ENCODE measurements at regions not wholly inside any gene's neighbourhood (a gene's known extent, or its start where the extent isn't known, plus 50 kb on each side); places are given as distances from the start of the nearest gene placed in this dataset.
A peak's percentile ranks its signal among the peaks of the same experiment; 100 is the strongest.

DNA sequence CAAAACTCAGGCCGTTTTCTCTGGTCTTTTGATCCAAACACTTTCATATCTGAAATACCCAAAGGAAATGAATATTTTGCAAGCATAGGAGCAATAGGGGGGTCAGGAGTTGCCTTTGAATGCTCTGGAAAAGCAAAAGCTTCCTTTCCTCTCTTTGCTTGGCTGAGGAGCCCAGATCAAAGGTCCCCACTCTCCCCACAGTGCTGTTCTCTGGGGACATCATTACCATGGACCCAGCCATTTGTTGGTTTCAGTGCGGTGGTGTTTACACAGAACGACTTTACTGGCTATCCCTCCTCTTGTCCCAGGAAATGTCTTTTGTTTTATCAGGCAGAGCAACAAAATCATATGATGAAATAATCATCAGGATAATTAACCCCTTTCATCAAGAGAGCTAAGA lies 1089.1 kb downstream of the TBC1D22A start:
- no peak for DNase-seq (ENCODE audit: low read depth, low spot score)
- in situ Hi-C loops (cut with HindIII; ENCODE audit: low pct_unique_long_range_greater_than_20kb, low sequenced_read_pairs): no loop called here

DNA sequence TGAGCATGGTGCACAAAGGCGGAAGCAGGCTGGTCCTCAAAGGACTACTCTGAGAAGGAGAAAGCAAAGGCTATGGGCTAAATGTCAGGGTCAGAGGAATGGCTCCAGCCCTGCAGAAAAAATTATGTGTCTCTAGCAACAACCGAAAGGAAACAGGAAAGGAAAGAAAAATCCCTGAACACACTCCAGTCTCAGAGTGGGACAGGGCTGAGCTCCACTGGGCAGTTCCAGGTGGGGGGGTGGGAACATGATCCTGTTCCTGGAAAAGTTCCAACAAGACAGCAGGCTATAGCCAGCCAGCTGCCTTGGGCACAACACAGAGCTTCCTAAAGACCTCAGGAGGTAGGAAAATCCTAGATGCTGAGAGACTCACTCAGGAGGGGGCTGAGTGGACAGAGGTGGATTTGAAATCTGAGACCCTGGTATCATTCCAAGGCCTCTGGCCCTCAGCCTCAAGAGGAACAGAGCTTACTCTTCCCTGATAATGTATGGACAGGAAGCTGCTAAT lies 1088.2 kb downstream of the TBC1D22A start:
- in situ Hi-C loops (cut with HindIII; ENCODE audit: low pct_unique_long_range_greater_than_20kb, low sequenced_read_pairs): no loop called here
- DNase-seq (ENCODE audit: low read depth, low spot score): no peak

DNA sequence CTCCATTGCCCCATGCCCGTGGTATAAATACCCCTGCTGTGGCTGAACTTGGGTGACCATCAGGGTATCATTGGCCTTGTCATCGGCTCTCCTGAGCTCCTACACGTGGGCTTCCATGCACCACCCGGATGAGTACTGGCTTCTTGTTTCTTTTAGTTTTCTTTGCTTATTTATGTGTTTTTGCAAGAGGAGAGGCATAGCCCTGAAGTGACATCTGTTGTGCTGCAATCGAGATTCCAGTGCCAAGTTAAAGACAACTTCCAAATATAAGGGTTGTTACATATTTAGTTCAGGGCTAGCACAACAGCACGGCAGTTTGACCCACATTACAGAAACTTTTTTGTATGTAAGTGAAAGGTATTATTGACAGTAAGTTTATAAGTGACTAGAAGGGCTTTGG lies 1087.1 kb downstream of the TBC1D22A start:
- no peak for DNase-seq (ENCODE audit: low read depth, low spot score)
- in situ Hi-C loops (cut with HindIII; ENCODE audit: low pct_unique_long_range_greater_than_20kb, low sequenced_read_pairs): no loop called here

DNA sequence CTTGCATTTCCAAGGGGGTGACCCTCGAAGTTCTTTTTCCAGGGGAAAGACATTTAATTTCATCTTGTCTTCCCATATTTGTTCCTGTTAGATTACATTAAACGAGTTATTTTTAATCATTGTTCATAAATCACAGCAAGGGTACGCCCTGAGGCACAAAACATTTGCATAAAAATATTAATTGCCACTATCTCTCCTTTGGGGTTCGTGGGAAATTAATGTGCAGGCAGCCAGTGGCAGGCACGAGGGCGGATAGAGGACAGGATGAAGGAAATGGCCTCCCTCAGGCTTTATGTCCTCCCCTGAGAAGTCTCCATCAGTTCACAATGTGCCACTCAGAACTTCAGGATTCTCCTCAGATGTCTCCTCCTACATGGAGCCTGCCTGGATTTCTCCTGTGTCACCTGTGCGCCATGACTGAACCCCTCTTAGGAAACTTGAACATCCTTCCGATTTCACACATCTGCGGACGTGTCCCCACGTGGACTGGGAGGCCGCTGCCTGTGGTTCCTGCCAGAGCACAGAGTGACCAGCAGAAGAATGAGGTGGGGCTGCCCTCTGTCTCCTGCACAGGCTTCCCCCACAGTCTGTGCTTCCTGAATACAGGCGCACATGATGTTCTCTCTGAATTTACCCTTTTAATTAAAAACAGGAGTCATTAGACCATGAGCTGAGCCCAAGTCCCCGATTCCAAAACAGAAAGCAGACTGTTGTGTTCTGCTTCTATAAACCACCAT lies 1085.9 kb downstream of the TBC1D22A start:
- in situ Hi-C loops (cut with HindIII; ENCODE audit: low pct_unique_long_range_greater_than_20kb, low sequenced_read_pairs): no loop called here
- no peak for DNase-seq (ENCODE audit: low read depth, low spot score)

DNA sequence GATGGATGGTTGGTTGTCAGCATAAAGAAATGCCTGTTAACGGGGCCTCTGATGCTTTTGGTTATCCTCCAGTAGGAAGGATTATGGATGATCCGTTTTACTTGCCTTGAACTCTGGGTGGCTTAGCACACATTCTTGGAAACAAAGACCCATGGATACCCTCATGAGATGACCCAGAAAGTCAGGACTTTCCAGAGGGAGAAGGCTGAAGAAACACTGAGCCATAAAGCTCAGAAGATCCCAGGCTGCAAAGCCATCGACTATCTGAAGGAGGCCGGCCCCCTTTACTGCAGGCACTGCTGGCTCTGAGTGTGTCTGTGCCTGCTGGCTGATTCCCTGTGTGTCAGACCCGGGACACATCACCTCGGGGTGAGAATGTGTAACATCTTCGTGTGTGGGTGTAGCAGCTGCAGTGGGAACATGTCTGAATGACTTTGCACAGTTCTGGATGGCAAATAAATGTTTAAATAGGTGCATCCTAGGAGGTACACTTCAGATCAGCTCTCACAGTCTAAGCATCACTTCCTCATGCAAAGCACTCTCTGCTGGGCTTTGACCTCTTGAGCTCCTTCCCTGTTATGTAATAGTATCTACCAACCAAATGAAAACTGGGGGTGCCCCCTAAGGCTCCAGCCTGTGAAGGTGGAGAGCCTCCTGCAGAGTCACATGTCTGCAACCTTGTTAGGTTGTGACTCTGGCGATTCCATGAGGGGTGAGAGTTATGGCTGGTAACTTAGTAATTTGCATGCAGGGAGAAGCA lies 1084.9 kb downstream of the TBC1D22A start:
- in situ Hi-C loops (cut with HindIII; ENCODE audit: low pct_unique_long_range_greater_than_20kb, low sequenced_read_pairs): no loop called here
- DNase-seq (ENCODE audit: low read depth, low spot score): no peak

DNA sequence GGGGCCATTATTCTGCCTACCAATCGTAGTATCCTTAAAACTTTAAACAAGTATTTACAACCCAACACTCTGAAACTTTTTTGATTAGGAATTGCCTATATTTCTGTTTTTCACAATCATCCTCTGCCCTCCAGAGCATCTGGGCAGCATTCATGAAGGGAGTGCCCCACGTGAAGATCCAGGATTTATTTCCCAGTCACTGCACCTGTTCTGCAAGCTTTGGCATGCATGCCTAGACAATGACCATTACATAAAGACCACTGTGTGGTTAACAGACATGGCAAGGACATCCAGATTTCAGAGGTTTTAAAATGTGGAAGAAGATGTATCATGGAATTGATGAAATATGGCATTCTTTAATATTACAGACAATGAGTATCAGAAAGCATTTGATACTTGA lies 1083.8 kb downstream of the TBC1D22A start:
- in situ Hi-C loops (cut with HindIII; ENCODE audit: low pct_unique_long_range_greater_than_20kb, low sequenced_read_pairs): no loop called here
- DNase-seq (ENCODE audit: low read depth, low spot score): no peak

DNA sequence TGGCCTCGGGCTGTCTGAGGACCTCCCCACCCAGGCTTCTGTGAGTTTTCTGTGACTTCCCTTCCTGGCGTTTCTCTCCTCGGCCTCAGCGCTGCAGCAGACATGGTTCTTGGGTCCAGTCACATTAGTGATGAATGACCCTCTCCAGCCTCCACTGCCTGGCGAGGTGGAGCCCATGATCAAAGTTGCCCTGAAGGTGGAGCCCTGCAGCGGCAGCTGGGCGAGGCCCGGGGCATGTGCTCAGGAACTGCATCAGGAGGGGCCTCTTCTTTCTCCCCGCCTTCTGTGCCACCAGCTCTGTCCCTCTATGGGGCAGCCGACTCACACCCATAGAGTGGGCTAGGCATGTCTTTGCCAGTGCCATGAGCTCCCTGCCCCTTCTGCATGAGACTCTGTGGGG lies 1079.7 kb downstream of the TBC1D22A start:
- DNase-seq (ENCODE audit: low read depth, low spot score): no peak
- in situ Hi-C loops (cut with HindIII; ENCODE audit: low pct_unique_long_range_greater_than_20kb, low sequenced_read_pairs): no loop called here

DNA sequence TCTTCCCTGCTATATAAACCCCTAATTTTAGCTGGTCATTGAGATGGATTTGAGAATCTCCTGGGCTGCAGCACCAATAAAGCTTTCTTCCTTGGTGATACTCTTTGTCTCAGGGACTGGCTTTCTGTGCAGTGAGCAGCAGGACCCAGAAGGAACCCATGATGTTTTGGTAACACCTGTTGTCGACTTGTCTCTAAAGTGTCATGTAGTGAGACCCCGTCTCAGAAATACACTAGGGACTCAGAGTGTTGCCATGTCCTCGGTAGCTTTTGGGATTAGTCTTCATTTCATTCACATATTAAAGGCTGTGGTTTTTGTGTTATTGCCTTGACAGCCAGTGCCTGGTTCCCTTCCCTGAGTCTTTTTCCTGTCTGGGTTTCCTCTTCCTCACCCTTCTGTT lies 1078.7 kb downstream of the TBC1D22A start:
- in situ Hi-C loops (cut with HindIII; ENCODE audit: low pct_unique_long_range_greater_than_20kb, low sequenced_read_pairs): no loop called here
- no peak for DNase-seq (ENCODE audit: low read depth, low spot score)

DNA sequence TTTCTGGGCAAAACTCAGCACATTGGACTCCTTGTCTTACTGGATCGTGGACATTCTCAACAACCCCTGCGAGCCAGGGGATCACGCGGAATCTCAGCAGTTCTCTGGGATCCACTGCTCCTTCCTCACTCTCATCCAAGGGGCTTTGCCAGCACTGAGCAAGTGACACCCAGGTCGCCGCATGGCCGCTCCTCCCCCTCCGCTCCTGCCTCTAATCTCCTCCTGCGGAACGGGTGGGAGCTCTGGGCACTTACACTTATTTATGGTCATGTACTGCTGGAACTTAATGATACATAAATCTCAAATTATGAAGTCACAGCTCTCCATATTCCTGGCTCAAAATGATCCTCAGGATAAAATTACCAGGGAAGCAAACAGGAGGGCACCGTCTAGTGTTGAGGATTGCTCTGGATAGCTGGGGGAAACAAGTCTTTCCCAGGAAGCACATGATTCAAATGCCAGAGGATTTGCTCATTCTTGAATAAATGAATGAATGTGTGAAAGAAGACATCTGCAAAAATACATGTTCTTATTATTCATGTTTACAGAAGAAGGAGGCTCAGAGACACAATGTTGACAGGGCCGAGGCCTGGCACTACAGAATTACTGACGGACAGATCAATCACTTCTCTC lies 1077.3 kb downstream of the TBC1D22A start:
- DNase-seq (ENCODE audit: low read depth, low spot score): no peak
- in situ Hi-C loops (cut with HindIII; ENCODE audit: low pct_unique_long_range_greater_than_20kb, low sequenced_read_pairs): no loop called here

DNA sequence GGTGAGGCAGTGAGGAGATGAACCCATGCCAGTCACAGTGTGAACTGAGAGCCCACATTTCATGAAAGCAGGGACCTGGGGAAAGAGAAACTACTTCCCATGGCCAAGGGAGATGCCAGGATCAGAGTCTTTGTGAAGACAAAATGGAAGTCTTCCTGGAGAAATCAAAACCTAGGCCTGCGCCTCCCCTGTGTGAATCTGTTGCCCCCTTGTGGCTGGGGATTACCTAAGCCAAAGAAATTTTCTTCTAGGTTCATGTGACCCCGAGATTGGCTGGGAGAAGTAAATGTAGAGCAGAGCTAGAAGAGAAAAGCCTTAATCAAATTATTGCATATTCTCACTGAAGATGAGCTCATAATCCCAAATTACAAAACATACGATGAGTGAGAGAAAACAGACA lies 1075.3 kb downstream of the TBC1D22A start:
- in situ Hi-C loops (cut with HindIII; ENCODE audit: low pct_unique_long_range_greater_than_20kb, low sequenced_read_pairs): no loop called here
- peak; percentile 82 for DNase-seq (ENCODE audit: low read depth, low spot score)

DNA sequence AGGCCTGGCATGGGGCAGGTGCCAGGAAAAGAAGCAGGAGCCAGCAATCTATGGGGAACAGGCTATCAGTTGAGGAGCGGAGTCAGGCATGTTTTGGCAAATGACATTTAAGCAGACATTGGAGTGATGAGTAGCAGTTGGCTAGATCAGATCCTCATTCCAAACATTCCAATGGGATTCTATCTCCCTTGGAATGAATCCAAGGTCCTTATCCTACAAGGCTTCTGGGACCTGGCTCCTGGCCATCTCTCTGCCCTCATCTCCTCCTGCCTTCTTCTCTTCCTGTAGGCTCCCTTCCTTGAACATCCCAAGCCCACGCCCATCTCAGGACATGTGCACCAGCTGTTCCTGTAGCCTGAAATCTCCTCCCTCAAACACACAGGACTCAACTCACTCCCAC lies 1074.5 kb downstream of the TBC1D22A start:
- in situ Hi-C loops (cut with HindIII; ENCODE audit: low pct_unique_long_range_greater_than_20kb, low sequenced_read_pairs): no loop called here
- peak; percentile 10 for DNase-seq (ENCODE audit: low read depth, low spot score)

DNA sequence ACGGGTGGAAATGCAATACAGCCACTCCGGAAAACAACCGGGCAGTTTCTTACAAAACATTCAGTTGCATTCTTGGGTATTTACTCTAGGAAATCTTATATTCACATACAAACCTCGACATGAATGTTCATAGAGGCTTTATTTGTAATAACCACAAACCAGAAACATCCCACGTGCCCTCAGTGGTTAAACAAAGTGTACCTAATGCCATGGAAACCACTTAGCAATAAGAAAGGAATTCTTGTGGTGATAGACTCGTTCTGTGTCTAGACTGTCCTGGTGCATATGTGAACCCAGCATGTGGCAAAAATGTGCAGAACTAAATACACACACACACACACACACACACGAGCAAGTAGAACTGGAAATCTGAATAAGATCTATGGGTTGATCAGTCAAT lies 1073.3 kb downstream of the TBC1D22A start:
- DNase-seq (ENCODE audit: low read depth, low spot score): peak; percentile 55

DNA sequence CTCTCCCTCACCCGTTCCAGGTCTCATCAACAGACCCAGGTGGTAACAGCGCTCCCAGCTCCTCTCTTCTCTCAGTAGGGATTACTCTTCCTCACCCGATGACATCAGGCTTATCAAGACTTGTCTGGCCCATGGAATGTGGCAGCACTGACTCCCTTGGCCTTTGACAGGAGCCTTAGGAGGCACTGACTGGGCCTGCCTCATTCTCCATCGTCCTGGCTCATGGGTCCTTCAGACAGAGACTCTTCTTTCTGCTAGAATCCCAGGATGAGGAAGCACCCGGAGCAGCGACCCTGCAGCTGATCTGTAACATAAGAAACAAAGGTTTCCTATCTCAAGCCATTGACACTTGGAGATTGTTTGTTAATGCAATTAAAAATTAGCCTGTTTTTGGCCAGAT lies 1063.6 kb downstream of the TBC1D22A start:
- in situ Hi-C loops (cut with HindIII; ENCODE audit: low pct_unique_long_range_greater_than_20kb, low sequenced_read_pairs): no loop called here
- DNase-seq (ENCODE audit: low read depth, low spot score): no peak

More for the DNA sequence above, 1073.3 kb downstream of the TBC1D22A start:
- in situ Hi-C loops (cut with HindIII; ENCODE audit: low pct_unique_long_range_greater_than_20kb, low sequenced_read_pairs): no loop called here

DNA sequence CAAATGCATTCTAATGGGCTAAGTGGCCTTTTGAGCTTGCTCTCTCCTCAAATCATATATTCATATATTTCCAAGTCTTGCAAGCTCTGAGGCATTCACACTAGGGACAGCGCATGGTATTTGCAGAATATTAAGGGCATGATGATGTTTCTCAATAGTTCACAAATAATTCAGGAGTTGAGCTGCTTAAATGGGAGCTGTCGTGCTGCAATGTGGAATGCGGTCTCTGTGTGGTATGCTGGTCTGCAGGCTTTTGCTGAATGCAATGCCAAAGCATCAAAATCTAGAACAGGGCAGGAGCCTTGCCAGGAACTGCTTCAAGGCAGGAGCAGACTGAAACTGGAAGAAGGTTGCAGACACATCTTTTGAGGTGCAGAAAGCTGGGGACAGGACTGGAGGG lies 1060.0 kb downstream of the TBC1D22A start:
- DNase-seq (ENCODE audit: low read depth, low spot score): no peak
- in situ Hi-C loops (cut with HindIII; ENCODE audit: low pct_unique_long_range_greater_than_20kb, low sequenced_read_pairs): no loop called here

DNA sequence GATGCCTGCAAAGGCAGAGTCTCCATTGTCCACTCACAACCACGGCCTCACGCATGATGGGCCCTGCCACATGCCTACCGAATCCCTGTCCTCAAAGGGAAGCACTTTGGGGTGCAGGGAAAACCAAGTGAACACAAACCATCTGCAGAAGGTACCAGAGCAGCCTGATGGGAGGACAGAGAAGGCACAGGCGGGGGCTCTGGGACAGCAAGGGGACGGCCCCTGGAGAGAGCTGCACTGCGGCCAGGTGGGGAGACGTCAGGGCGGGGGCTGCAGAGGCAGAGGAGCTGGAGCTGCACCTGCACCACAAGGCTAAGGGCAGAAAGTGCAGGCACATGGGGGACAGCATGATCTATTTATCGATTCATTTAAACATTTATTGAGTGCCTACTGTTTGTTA lies 1056.0 kb downstream of the TBC1D22A start:
- DNase-seq (ENCODE audit: low read depth, low spot score): no peak
- in situ Hi-C loops (cut with HindIII; ENCODE audit: low pct_unique_long_range_greater_than_20kb, low sequenced_read_pairs): no loop called here

DNA sequence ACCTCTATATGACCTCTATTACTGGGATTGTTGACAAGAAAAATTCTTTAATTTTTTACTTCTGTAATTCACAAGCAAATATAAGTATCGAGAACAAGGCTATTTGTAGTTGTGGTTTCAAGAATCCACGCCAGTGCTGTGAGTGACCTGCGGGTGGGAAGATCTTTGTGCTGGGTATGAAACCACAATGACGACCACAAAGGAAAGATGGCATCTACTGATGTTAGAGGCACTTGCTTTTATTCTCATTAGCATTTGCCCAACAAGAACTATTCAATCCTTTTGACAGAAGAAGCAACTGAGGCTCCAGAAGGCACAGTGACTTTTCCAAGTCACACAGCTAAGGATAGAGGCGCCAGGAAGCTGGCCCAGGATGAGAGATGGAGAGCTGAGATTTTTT lies 1054.9 kb downstream of the TBC1D22A start:
- DNase-seq (ENCODE audit: low read depth, low spot score): no peak
- in situ Hi-C loops (cut with HindIII; ENCODE audit: low pct_unique_long_range_greater_than_20kb, low sequenced_read_pairs): no loop called here

DNA sequence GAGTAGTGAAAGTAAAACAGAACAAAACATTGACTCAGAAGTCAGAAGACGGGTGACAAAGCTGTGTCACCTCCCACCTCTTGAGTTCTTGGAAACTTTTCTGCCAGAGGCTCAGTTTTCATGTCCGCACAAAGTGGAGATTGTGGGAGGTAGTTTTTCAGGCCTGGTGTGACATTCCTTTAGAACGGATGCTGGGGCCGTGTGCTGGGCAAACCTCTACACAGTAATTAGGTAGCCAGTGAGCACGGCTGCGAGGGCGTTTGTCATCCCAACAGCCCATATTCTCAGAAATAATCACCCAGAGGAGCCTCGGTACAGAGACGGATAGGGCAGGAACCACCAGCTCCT lies 1054.4 kb downstream of the TBC1D22A start:
- no peak for DNase-seq (ENCODE audit: low read depth, low spot score)
- in situ Hi-C loops (cut with HindIII; ENCODE audit: low pct_unique_long_range_greater_than_20kb, low sequenced_read_pairs): no loop called here

DNA sequence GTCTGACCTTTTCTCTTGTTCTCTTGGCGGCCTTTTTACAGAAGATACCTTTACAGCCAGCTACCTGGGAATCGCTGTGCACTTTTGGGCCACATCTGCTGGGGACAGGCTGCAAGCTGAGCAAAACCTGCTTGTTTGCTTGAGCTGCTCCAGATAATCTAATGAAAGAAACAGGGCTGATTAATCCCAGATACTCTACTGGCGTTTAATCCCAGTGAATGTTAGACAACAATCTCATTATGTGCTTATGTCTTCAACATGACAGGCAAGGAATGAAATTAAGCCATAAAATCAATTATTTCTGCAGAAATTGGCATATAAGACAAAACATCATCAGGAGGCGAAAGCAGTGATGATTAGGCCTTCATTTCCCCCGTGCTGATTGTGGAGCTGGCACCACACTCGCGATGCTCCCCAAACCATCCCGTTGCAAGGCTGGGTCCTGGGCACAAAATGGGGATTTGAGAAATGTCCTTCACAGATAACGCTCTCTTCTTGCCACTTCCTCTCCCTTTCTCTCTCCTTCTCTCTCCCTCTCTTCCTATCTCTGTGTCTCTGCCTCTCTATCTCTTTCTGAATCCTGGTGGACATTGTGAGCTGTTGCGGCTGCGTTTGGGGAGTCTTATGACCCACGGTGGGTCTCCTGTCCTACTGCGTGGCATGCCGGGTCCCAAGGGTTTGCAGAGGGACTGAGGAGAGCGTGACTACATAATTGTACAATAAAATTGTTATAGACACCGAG lies 1053.8 kb downstream of the TBC1D22A start:
- in situ Hi-C loops (cut with HindIII; ENCODE audit: low pct_unique_long_range_greater_than_20kb, low sequenced_read_pairs): no loop called here
- no peak for DNase-seq (ENCODE audit: low read depth, low spot score)

Data from SK-MEL-5 (cell line).